GM23338 (cell line): ENCODE measurements at regions not wholly inside any gene's neighbourhood (a gene's known extent, or its start where the extent isn't known, plus 50 kb on each side); places are given as distances from the start of the nearest gene placed in this dataset.

Experiments
- CREB1 ChIP-seq: fragments of 250-450 bp; sonication (Bioruptor Pico); IDR thresholded peaks from 2 replicates; pipeline ENCODE4 v1.5.0; 2020; ENCODE audit warnings: low read depth, mild to moderate bottlenecking, moderate library complexity
- CTCF ChIP-seq, 2 experiments: fragments of 200-600 bp in 1 of 2; sonication (generic) in 1 of 2; conservative IDR thresholded peaks; 2 replicates each; pipeline versions ENCODE4 v1.5.1 to v1.6.1; 2016 to 2017; ENCODE audit warnings: antibody characterized with exemption in 2 of 2, low read depth in 2 of 2, mild to moderate bottlenecking in 2 of 2, moderate library complexity in 1 of 2
- ETS1 ChIP-seq: IDR thresholded peaks from 2 replicates; pipeline ENCODE4 v1.6.1; 2016; ENCODE audit warnings: antibody characterized with exemption
- EZH2 ChIP-seq: fragments of 200-600 bp; sonication (generic); IDR thresholded peaks from one replicate; pipeline ENCODE4 v1.8.0; 2017; ENCODE audit warnings: antibody characterized with exemption, mild to moderate bottlenecking, low read depth; ENCODE audit not compliant: unreplicated experiment
- EZH2phosphoT487 ChIP-seq: fragments of 200-600 bp; sonication (generic); IDR thresholded peaks from one replicate; pipeline ENCODE4 v1.8.1; 2018; ENCODE audit warnings: antibody characterized with exemption; ENCODE audit not compliant: unreplicated experiment
- JUNB ChIP-seq: IDR thresholded peaks from one replicate; pipeline ENCODE4 v1.6.1; 2016; ENCODE audit warnings: antibody characterized with exemption; ENCODE audit not compliant: unreplicated experiment
- NANOG ChIP-seq: IDR thresholded peaks from 2 replicates; pipeline ENCODE4 v1.6.1; 2016; ENCODE audit warnings: antibody characterized with exemption, borderline replicate concordance
- POLR2AphosphoS5 ChIP-seq: IDR thresholded peaks from 2 replicates; pipeline ENCODE4 v1.6.1; 2016; ENCODE audit warnings: antibody characterized with exemption, low read depth
- REST ChIP-seq: IDR thresholded peaks from one replicate; pipeline ENCODE4 v1.6.1; 2018; ENCODE audit warnings: antibody characterized with exemption; ENCODE audit not compliant: unreplicated experiment
- STAT1 ChIP-seq: IDR thresholded peaks from one replicate; pipeline ENCODE4 v1.6.1; 2016; ENCODE audit warnings: antibody characterized with exemption; ENCODE audit not compliant: unreplicated experiment
- ZNF114 ChIP-seq: fragments of 250-450 bp; sonication (Bioruptor Pico); IDR thresholded peaks from 2 replicates; pipeline ENCODE4 v1.5.0; 2020; ENCODE audit warnings: mild to moderate bottlenecking, moderate library complexity
- ZNF331 ChIP-seq: fragments of 250-450 bp; sonication (Bioruptor Pico); IDR thresholded peaks from 2 replicates; pipeline ENCODE4 v1.5.0; 2020; ENCODE audit warnings: low read depth, mild to moderate bottlenecking, moderate library complexity
- ZNF462 ChIP-seq: fragments of 250-450 bp; sonication (Bioruptor Pico); IDR thresholded peaks from 2 replicates; pipeline ENCODE4 v1.5.0; 2020; ENCODE audit warnings: mild to moderate bottlenecking, moderate library complexity

GRCh38 chr5:84881737-84882136 is 497.1 kb upstream of the EDIL3 start:
- no peak for TF ChIP-seq CTCF (conservative IDR thresholded peaks at IDR 0.05; ENCODE audit: low read depth in 2 of 2)
- TF ChIP-seq POLR2AphosphoS5, result no peak
- TF ChIP-seq ZNF462 (CRISPR knock-in tag), result no peak
- no peak for TF ChIP-seq EZH2
- no peak for TF ChIP-seq STAT1
- no peak for TF ChIP-seq REST
- no peak for TF ChIP-seq JUNB
- no peak for TF ChIP-seq CREB1 (CRISPR knock-in tag)
- no peak for TF ChIP-seq EZH2phosphoT487
- no peak for TF ChIP-seq ETS1
- no peak for TF ChIP-seq ZNF331 (CRISPR knock-in tag)
- no peak for TF ChIP-seq ZNF114 (CRISPR knock-in tag)
- TF ChIP-seq NANOG, result no peak
